GM12878 (cell line): ENCODE measurements at regions not wholly inside any gene's neighbourhood (a gene's known extent, or its start where the extent isn't known, plus 50 kb on each side); places are given as distances from the start of the nearest gene placed in this dataset.
"Not testable (repeated sequence)": the region's sequence is repeated elsewhere in the genome, so short reads cannot be mapped to it uniquely, and the experiment has no call there.

Source experiments
- ATAC-seq: fragments of 200-7000 bp; cut with Tn5 transposase; 3 replicates; pipeline ENCODE4 v1.9.1; 2020; ENCODE audit warnings: mild to moderate bottlenecking, moderate library complexity
- BruUV-seq: library from RNA; stranded (reverse); fragments of 400-500 nt; replicated peaks from 2 replicates; lab custom pipeline; 2021; lab: Mats Ljungman, UMichigan
- CTCF ChIA-PET: fragments of 300-600 bp; sonication (Branson Sonifier 250); formaldehyde crosslinking; extraction: SDS; loops from one replicate; lab custom pipeline; 2021; ENCODE audit warnings: inconsistent platforms; lab: Yijun Ruan, JAX
- POLR2A ChIA-PET: fragments of 350-600 bp; formaldehyde crosslinking; extraction: SDS; loops from one replicate; lab custom pipeline; 2021; ENCODE audit warnings: inconsistent platforms; lab: Charles Lee
- RAD21 ChIA-PET: fragments of 300-600 bp; sonication (Branson Sonifier 250); formaldehyde crosslinking; loops from one replicate; lab custom pipeline; 2023; ENCODE audit warnings: antibody characterized with exemption; ENCODE audit not compliant: unreplicated experiment; lab: Charles Lee
- SMC1A ChIA-PET: fragments of 300-600 bp; sonication (Branson Sonifier 250); formaldehyde crosslinking; loops from one replicate; lab custom pipeline; 2023; ENCODE audit not compliant: unreplicated experiment, uncharacterized antibody; lab: Charles Lee
- DNase-seq: peaks from one replicate; pipeline ENCODE4 v3.0.0-alpha.2; 2011; ENCODE audit warnings: low read depth, low spot score
- FAIRE-seq: peaks from 3 replicates; lab custom pipeline; 2011; peaks lifted over from hg19 to GRCh38; lab: Jason Lieb, UNC
- H2AFZ ChIP-seq: 2 replicates; pipeline ENCODE4 v1.6.0; 2011; ENCODE audit warnings: low read depth, low read length, control low read depth; ENCODE audit not compliant: control insufficient read depth
- H3K27ac ChIP-seq: 2 replicates; pipeline ENCODE4 v1.5.1; 2011; ENCODE audit warnings: control low read depth; ENCODE audit not compliant: control insufficient read depth, insufficient read depth
- H3K27me3 ChIP-seq, 2 experiments: replicated peaks in 1 of 2; 2 replicates each; pipeline versions ENCODE4 v1.6.0 to v1.6.1; 2011; ENCODE audit warnings: low read length in 1 of 2; ENCODE audit not compliant: control insufficient read depth in 2 of 2, insufficient read depth in 2 of 2
- H3K36me3 ChIP-seq, 2 experiments: 2 replicates each; pipeline ENCODE4 v1.5.1; 2011; ENCODE audit warnings: low read length in 1 of 2; ENCODE audit not compliant: control insufficient read depth in 2 of 2, insufficient read depth in 2 of 2
- H3K4me1 ChIP-seq: 2 replicates; pipeline ENCODE4 v1.6.1; 2011; ENCODE audit warnings: mild to moderate bottlenecking, low read length, moderate library complexity, mixed read lengths; ENCODE audit not compliant: control insufficient read depth, insufficient read depth
- H3K4me2 ChIP-seq: 2 replicates; pipeline ENCODE4 v1.6.0; 2011; ENCODE audit warnings: control low read depth; ENCODE audit not compliant: control insufficient read depth, insufficient read depth
- H3K4me3 ChIP-seq: fragments of 200-600 bp; sonication (generic); 2 replicates; pipeline ENCODE4 v1.5.1; 2016
- H3K79me2 ChIP-seq: 2 replicates; pipeline ENCODE4 v1.6.0; 2011; ENCODE audit warnings: low read length; ENCODE audit not compliant: control insufficient read depth, insufficient read depth
- H3K9ac ChIP-seq: 2 replicates; pipeline ENCODE4 v1.8.0; 2011; ENCODE audit warnings: low read length, control low read depth, mixed read lengths; ENCODE audit not compliant: control insufficient read depth, insufficient read depth
- H3K9me3 ChIP-seq: replicated peaks from 3 replicates; pipeline ENCODE4 v1.5.1; 2011; ENCODE audit warnings: mild to moderate bottlenecking, low read length; ENCODE audit not compliant: control insufficient read depth, insufficient read depth
- H4K20me1 ChIP-seq: 2 replicates; pipeline ENCODE4 v1.6.0; 2011; ENCODE audit not compliant: control insufficient read depth, insufficient read depth
- HDGF ChIP-seq: fragments of 450-650 bp; IDR thresholded peaks from 2 replicates; pipeline ENCODE4 v1.6.1; 2016; ENCODE audit warnings: antibody characterized with exemption
- KDM1A ChIP-seq: fragments of 200-600 bp; sonication (generic); IDR thresholded peaks from 2 replicates; pipeline ENCODE4 v1.6.1; 2016; ENCODE audit warnings: borderline replicate concordance
- KLF5 ChIP-seq: fragments of 450-650 bp; IDR thresholded peaks from 2 replicates; pipeline ENCODE4 v1.6.1; 2014; ENCODE audit warnings: mild to moderate bottlenecking; ENCODE audit not compliant: partially characterized antibody
- MYC ChIP-seq: IDR thresholded peaks from 2 replicates; pipeline ENCODE4 v1.6.1; 2011; ENCODE audit warnings: mild to moderate bottlenecking, low read length, moderate library complexity, inconsistent platforms; ENCODE audit not compliant: insufficient read depth, insufficient replicate concordance, insufficient read length, severe bottlenecking
- RELA ChIP-seq: fragments of 450-650 bp; IDR thresholded peaks from 2 replicates; pipeline ENCODE4 v1.8.0; 2014; ENCODE audit warnings: borderline replicate concordance; ENCODE audit not compliant: partially characterized antibody
- RELB ChIP-seq: fragments of 450-650 bp; IDR thresholded peaks from 2 replicates; pipeline ENCODE4 v1.6.1; 2017; ENCODE audit warnings: low read depth, mild to moderate bottlenecking, moderate library complexity
- TBL1XR1 ChIP-seq: IDR thresholded peaks from 2 replicates; pipeline ENCODE4 v1.6.1; 2012; ENCODE audit warnings: low read depth, low read length, improper control_type of control experiment
- USF1 ChIP-seq: IDR thresholded peaks from 2 replicates; pipeline ENCODE4 v1.6.1; 2011; ENCODE audit warnings: borderline replicate concordance, low read depth, mild to moderate bottlenecking, moderate library complexity, mixed read lengths, low read length; ENCODE audit not compliant: insufficient read depth; ENCODE audit errors: extremely low read length
- ZNF217 ChIP-seq: fragments of 450-650 bp; IDR thresholded peaks from 2 replicates; pipeline ENCODE4 v1.6.1; 2017; ENCODE audit warnings: antibody characterized with exemption, mild to moderate bottlenecking
- ZNF274 ChIP-seq: IDR thresholded peaks from one replicate; pipeline ENCODE4 v1.8.0; 2011; ENCODE audit not compliant: insufficient read length, insufficient read depth
- WGBS: methylation state at CpG from one replicate; pipeline ENCODE4 v1.1.6; 2016; ENCODE audit warnings: low lambda C conversion rate; ENCODE audit not compliant: insufficient replicate concordance, insufficient coverage; ENCODE audit errors: missing lambda C conversion rate; 5-methylcytosine and 5-hydroxymethylcytosine counted together
- in situ Hi-C: fragments of 300-500 bp; cut with MboI; formaldehyde crosslinking; loops from 9 replicates; pipeline ENCODE4 v1.14.3; 2018; ENCODE audit warnings: mixed read lengths
- intact Hi-C: fragments of 100-400 bp; cut with micrococcal nuclease; formaldehyde crosslinking; loops from one replicate; pipeline ENCODE4 v1.14.2; 2022; ENCODE audit not compliant: unreplicated experiment

- H3K4me2 ChIP-seq, result no peak overlapping the region
- ChIA-PET CTCF (no interaction called here), RAD21 (no interaction called here), SMC1A (no interaction called here), POLR2A (no interaction called here)
- TF ChIP-seq KDM1A (no peak), USF1 (no peak), RELA (no peak), RELB (no peak), TBL1XR1 (no peak), ZNF274 (no peak), HDGF (no peak), ZNF217 (no peak), MYC (no peak), KLF5 (no peak)
- no peaks in the 10 kb centered on the region for H3K79me2 ChIP-seq
- H3K4me3 ChIP-seq, result no peak overlapping the region
- in situ Hi-C loops, result no loop called here
- WGBS, result 93% methylated on average over 4 of the region's 4 CpGs
- H3K9ac ChIP-seq, result no peak overlapping the region
- no peak overlapping the region for H2AFZ ChIP-seq
- no peaks in the 10 kb centered on the region; the same call in 2 of the 3 replicates for H3K9me3 ChIP-seq
- no TSS peak for BruUV-seq
- H4K20me1 ChIP-seq, result no peaks in the 10 kb centered on the region
- no peaks in the 10 kb centered on the region for H3K36me3 ChIP-seq
- DNase-seq (no peak), FAIRE-seq (no peak), ATAC-seq (no peak)
- H3K27ac ChIP-seq, result no peak overlapping the region
- intact Hi-C loops, result no loop called here
- no peaks in the 10 kb centered on the region for H3K4me1 ChIP-seq
- no peaks in the 10 kb centered on the region for H3K27me3 ChIP-seq
These were observed 134.5 kb upstream of the KCNE2 start for GRCh38 chr21:34229353-34229752.

GRCh38 chr21:34233741-34234140, 130.1 kb upstream of the KCNE2 start:
- POLR2A ChIA-PET, H2AFZ ChIP-seq, RAD21 ChIA-PET, H3K27ac ChIP-seq, H3K36me3 ChIP-seq, H3K9ac ChIP-seq, DNase-seq, H3K9me3 ChIP-seq, H3K4me2 ChIP-seq, BruUV-seq, intact Hi-C loops, ATAC-seq, H3K4me1 ChIP-seq, H3K4me3 ChIP-seq, FAIRE-seq, H3K79me2 ChIP-seq, H4K20me1 ChIP-seq, H3K27me3 ChIP-seq, in situ Hi-C loops, SMC1A ChIA-PET: not testable (repeated sequence)
- WGBS, result 28% methylated on average over 6 of the region's 6 CpGs
- CTCF ChIA-PET, result interaction anchor here (3.1 kb wide), 1 partner anchor 310 kb away, joined by 11 read pairs; no protein-coding TSS in a partner anchor
